ENCODE measurements at regions not wholly inside any gene's neighbourhood (a gene's known extent, or its start where the extent isn't known, plus 50 kb on each side); places are given as distances from the start of the nearest gene placed in this dataset.

- no peak for TF ChIP-seq MLXIP (CRISPR knock-in tag; IDR thresholded peaks at IDR 0.05; ENCODE audit: borderline replicate concordance)
- no peak for TF ChIP-seq ERF (CRISPR knock-in tag; IDR thresholded peaks at IDR 0.05)
- no peak for TF ChIP-seq ZNF841 (CRISPR knock-in tag; IDR thresholded peaks at IDR 0.05; ENCODE audit: borderline replicate concordance)
- TF ChIP-seq ZNF788 (CRISPR knock-in tag; IDR thresholded peaks at IDR 0.05; ENCODE audit: borderline replicate concordance): peak; percentile 36; the same call in 1 of the 2 replicates
- TF ChIP-seq ZSCAN20 (CRISPR knock-in tag; IDR thresholded peaks at IDR 0.05; ENCODE audit: borderline replicate concordance): 0 out of 2 replicates have a peak, but pooled peaks have one; percentile 38
- TF ChIP-seq CCDC6 (CRISPR knock-in tag; IDR thresholded peaks at IDR 0.05): 0 out of 2 replicates have a peak, but pooled peaks have one; percentile 11
- TF ChIP-seq ZNF282 (IDR thresholded peaks at IDR 0.05; ENCODE audit: partially characterized antibody): no peak
- TF ChIP-seq ZFP1 (CRISPR knock-in tag; IDR thresholded peaks at IDR 0.05): no peak
- no peak for TF ChIP-seq ZZZ3 (CRISPR knock-in tag; IDR thresholded peaks at IDR 0.05; ENCODE audit: borderline replicate concordance)
- no peak for TF ChIP-seq TRIM24 (CRISPR knock-in tag; IDR thresholded peaks at IDR 0.05)
- no peak for TF ChIP-seq GZF1 (CRISPR knock-in tag; IDR thresholded peaks at IDR 0.05)
- no peak for TF ChIP-seq ZNF609 (CRISPR knock-in tag; IDR thresholded peaks at IDR 0.05; ENCODE audit: borderline replicate concordance)
- TF ChIP-seq ZFY (CRISPR knock-in tag; IDR thresholded peaks at IDR 0.05): no peak
- TF ChIP-seq ATF7 (IDR thresholded peaks at IDR 0.05): no peak
- TF ChIP-seq ATF7 (CRISPR knock-in tag; IDR thresholded peaks at IDR 0.05): no peak
- no peak for TF ChIP-seq ZNF558 (CRISPR knock-in tag; IDR thresholded peaks at IDR 0.05; ENCODE audit: borderline replicate concordance)
- TF ChIP-seq IKZF5 (CRISPR knock-in tag; IDR thresholded peaks at IDR 0.05): 0 out of 2 replicates have a peak, but pooled peaks have one; percentile 16
Observed at GRCh38 chr1:19011845-19012231, 55.4 kb upstream of the IFFO2 start (continued).

All from HepG2 (cell line).